Activated gamma-delta T cell treated with Interleukin-2 at 50 U/mL for 16 hours (primary cell): ENCODE measurements at regions not wholly inside any gene's neighbourhood (a gene's known extent, or its start where the extent isn't known, plus 50 kb on each side); places are given as distances from the start of the nearest gene placed in this dataset.
"Not testable (repeated sequence)": the region's sequence is repeated elsewhere in the genome, so short reads cannot be mapped to it uniquely, and the experiment has no call there.

Experiments used
- DNase-seq: peaks from one replicate; pipeline ENCODE4 v3.0.0-alpha.2; 2020

- no peak for DNase-seq
Observed at GRCh38 chr18:54662986-54663385, 71.9 kb downstream of the DYNAP start.

GRCh38 chr18:54669701-54670100 is 78.7 kb downstream of the DYNAP start:
- DNase-seq: not testable (repeated sequence)

DNA sequence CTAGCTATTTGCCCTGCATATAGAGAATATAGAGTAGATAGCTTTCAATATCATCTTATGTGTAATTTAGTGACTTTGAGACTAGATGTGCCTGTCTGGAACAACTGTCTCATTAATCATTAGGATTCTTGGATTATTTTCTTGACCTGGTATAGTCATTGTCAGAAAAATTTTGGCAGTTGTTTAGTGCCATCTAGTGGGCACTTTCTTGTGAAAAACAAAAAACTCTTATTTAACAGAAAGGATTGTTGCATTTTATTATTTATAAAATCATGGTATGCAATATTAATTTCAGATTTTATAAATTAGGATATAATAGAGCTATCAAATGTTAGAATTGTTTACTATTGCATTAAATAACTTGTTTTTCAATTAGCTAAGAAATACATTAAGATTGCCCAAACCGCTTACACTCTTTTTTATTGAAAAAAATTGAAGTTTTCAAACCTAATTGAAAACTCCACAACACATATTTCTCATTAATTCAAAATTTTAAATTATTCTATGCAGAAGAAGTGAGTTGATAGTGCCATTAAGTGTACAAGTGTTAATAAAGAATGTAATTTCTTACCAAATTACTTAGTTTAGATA is 80.3 kb downstream of the DYNAP start:
- no peak for DNase-seq

GRCh38 chr18:54672109-54672508 is 81.1 kb downstream of the DYNAP start:
- DNase-seq: no peak

GRCh38 chr18:54672846-54673475 is 81.9 kb downstream of the DYNAP start:
- no peak for DNase-seq

DNA sequence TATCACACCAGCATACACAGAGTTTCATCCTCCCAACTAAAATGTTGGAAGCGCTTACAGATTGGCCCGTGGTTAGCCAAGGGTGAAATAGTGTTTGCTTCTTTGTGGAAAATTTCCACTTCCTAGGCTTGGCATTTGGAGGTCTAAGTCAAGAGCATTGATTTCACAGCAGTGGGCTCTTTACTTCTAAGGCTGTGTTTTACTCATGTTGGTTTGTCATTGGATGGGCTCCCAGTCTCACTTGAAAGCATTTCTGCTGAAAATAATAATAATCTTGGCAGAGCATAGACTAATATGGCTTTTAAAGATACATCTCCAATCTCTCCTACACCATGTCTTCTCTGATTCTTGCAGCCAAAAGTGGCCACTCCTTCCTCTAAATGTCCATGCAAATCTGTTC is 82.9 kb downstream of the DYNAP start:
- no peak for DNase-seq

DNA sequence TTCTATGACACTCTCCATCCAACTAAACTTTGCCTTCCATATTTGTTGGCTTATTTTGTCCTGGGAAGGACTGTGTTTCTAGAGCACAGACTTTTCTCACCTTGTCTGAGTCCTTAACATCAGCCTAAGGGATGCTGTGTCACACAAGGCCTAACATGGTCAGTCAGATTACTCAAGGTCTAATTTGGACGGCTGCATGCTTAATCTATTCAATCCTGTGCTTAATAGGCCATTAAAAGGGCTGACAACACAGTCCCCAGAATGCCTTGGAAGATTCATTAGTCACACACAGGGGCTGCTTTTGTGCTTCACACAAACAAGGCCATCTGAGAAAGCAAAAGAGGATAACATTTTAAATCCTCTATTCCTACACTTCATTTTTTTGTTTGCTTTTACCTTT is 84.0 kb downstream of the DYNAP start:
- DNase-seq: no peak

DNA sequence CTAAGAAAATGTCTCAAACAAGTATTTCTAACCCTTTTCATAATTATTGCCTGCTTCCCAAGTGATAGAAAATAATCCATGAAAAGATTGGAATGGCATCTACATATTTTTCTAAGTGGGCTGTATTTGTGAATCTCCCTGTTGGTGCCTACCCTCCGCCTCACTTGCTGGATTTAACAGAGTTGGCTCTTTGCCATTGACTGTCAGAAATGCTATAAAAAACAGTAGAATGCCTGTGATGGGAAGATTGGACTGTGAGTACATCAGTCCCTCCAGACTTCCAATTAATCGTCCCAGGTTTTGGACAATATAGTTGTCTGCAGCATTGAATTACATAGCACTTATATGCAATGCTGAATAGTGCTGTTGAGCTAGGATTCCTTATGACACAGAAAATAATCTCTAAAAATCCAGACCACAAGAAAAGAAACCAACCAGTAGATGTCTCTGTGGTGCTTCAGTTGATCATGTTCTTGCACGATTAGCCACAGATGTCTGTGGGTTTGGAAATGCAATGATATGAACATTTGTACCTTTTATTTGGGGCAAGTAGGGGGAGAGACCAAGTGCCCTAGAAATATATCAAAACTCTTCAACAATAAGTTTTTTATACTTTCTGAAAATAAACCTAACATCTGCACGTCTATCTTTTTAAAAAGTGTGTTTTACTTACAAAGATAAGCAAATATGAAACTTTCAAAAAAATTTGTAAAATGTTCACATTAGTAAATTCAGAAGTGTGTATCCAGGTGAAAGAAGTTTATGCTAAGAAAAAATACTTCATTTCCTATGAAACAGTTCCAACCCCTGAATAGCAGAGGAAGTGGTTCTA is 88.5 kb downstream of the DYNAP start:
- DNase-seq: no peak

DNA sequence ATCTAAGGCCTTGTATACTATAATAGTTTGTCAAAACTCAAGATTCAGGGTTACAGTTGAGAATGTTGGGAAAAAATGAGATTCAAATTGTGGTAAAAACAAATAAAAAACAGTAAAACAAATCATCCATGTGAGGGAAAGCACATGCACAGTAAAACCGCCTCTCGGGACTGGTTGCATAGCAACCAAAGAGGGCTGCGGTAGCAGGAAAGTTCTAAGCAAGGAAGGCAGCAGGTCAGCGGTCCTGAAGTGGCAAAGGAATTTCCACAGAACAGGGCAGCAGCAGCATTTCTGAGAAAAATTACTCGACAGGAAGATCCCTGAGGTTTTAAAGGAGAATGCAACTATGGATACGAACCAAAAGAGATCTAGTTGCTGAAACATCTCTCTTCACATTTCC is 93.7 kb downstream of the DYNAP start:
- DNase-seq: no peak

DNA sequence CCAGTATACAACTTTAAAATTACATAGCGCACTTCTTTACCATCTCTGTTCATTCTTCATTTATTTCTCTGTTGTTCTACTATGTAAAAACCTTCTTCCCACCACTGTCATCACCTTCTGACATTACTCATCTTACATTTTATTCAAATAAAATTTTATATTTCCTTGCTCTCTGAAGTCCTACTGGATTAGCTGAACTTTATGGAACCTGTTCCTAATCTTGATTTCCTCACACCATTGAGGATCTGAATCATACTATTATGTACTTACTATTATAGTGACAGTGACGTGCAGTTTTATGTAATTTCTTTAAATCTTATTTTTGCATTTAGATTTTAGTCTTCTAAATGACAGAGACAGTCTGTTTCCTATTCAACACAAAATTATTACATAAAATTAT is 98.3 kb downstream of the DYNAP start:
- no peak for DNase-seq

- DNase-seq: no peak
Observed at GRCh38 chr18:54690198-54690597, 99.2 kb downstream of the DYNAP start.

DNA sequence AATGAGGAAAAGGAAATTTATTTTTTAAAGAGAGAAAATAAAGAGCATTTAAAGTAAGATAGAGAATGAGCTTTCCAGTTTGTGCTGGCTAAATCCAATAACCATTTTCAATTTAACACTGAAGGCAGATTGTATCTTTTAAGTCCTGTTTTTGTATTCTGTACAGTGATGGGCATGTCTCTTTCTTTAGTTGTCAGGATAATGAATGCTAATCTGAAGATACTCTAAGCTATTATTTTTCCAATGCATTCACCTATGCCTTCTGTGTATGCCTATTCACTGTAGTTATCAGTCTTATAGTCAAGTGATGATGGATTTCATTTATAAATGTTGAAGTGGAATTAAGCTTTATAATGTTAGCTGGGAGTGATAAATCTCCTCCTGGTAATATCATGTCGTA is 101.4 kb downstream of the DYNAP start:
- no peak for DNase-seq

DNA sequence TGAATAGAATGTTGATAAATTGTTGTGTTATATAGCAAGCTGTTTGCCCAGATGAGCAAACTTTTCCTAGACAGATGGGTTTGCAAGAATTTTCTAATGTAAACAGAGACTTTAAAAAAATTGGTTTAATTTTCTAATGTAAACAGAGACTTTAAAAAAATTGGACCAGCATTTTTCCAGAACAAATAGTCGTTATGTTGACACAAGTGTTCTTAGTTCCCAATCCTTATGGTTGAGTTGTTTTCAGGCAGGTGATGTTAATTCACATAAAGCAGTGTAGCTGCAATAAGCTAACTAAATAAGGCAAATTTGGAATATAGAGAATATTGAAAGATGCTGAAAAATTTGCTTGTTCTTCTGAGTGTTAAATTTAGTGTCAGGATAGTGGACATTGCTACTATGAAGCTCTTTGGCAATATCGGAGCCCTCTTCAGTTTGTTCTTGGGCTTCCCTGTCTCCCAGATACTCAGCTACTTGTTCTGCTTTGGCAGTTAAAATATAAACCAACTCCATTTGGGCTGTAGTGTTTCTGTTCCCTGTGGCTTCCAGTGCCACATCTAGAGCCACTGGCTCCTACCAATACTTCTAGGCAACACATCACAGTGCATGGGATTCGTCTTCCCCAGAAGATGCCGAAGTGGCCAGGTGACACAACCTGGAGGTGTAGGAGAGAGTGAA is 105.7 kb downstream of the DYNAP start:
- DNase-seq: no peak

GRCh38 chr18:54700580-54700979 is 109.5 kb downstream of the DYNAP start:
- DNase-seq: no peak

- DNase-seq: no peak
Observed at GRCh38 chr18:54702686-54703085, 111.6 kb downstream of the DYNAP start.

DNA sequence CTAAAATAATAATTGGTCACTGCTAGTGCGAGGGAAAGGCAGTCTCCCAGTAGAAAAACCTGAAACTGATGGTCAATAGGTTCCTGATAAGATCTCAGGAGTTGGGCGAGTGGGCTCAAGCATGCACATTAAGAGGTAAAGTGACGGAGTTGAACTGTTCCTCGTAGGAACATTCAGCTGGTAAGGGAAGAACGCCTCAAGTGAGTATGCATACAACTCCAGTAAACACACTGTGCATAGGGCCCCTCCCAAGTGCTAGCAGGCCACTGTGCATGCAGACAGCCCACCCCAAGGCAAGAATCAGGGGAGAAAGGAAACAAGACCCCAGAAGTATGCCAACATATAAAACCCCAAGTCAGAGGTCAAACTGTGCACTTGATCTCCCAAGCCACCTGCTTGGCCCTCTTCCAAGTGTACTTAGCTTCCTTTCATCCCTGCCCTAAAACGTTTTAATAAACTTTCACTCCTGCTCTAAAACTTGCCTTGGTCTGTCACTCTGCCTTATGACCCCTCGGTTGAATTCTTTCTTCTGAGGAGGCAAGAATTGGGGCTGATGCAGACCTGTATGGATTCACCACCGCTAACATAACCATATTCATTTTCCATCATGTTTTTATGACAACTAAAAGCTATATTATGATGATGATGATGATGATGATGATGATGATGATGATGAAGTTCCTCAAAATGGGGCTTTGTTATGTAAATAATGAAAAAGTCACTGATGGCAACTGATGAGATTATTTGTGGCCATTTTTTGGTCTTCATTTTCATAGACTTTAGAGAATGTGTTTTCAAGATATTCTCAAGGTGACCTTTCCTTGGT is 118.0 kb upstream of the RAB27B start:
- DNase-seq: no peak

DNA sequence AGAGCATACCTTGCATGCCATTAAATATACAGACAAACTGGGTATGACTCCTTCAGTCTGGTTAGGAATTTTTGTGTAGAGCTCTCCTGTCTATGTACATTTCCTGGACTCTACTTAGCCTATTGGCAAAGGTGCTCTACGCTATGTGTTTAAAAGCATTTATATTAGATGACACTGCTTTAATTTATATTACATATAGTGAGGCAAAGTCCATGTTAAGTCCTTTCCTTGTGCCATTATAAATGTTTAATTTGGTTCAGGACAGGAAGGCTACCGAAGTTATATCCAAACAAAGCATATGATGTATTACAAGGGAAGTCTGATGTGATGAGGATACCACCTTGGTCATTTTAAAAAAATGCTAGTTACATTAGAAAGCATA is 117.4 kb upstream of the RAB27B start:
- no peak for DNase-seq

- DNase-seq: no peak
Observed at GRCh38 chr18:54712306-54712705, 116.0 kb upstream of the RAB27B start.

GRCh38 chr18:54712758-54713157 is 115.5 kb upstream of the RAB27B start:
- DNase-seq: no peak

DNA sequence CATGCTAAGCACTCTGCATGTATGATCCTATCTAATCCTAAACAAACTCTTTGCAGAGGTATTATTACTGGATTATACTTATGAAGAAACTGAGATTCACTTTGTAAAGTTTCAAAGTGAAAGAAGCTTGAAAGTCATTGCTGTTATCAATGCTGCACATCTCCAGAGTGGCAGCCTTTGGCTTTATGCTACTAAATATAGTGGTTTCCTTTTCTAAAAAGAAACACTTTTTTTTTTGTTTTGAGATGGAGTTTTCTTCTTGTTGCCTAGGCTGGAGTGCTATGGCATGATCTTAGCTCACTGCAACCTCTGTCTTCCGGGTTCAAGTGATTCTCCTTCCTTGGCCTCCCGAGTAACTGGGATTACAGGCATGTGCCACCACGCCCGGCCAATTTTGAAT is 114.9 kb upstream of the RAB27B start:
- DNase-seq: no peak

- DNase-seq: no peak
Observed at GRCh38 chr18:54714851-54715250, 113.4 kb upstream of the RAB27B start.

- no peak for DNase-seq
Observed at GRCh38 chr18:54716586-54716985, 111.7 kb upstream of the RAB27B start.
